GM12872 (cell line): ENCODE measurements at regions not wholly inside any gene's neighbourhood (a gene's known extent, or its start where the extent isn't known, plus 50 kb on each side); places are given as distances from the start of the nearest gene placed in this dataset.

Experiments
- TF ChIP-seq, protein P1 (sequence below): IDR thresholded peaks from 3 replicates; pipeline ENCODE4 v1.5.1; 2011; ENCODE audit warnings: low read depth, mild to moderate bottlenecking, low read length, moderate library complexity; ENCODE audit not compliant: insufficient read depth

DNA sequence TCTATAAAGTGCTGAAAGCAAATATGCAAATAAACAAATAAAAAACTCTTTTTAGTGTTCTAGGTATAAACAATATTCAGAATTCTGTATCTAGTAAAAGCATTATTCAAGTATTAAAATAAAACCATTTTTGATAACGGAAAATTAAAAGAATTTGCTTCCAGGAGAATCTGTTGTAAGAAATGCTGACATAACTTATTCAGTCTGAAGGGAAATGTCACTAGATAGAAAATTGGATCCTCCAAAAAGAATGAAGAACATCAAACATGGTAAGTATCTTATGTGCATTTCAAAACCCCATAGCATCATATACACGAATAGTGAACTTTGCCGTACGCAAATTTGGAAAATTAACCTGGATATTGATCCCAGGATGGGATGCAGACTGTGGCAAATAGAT, 506.7 kb downstream of the GLRX3 start:
- TF ChIP-seq, protein P1, sequence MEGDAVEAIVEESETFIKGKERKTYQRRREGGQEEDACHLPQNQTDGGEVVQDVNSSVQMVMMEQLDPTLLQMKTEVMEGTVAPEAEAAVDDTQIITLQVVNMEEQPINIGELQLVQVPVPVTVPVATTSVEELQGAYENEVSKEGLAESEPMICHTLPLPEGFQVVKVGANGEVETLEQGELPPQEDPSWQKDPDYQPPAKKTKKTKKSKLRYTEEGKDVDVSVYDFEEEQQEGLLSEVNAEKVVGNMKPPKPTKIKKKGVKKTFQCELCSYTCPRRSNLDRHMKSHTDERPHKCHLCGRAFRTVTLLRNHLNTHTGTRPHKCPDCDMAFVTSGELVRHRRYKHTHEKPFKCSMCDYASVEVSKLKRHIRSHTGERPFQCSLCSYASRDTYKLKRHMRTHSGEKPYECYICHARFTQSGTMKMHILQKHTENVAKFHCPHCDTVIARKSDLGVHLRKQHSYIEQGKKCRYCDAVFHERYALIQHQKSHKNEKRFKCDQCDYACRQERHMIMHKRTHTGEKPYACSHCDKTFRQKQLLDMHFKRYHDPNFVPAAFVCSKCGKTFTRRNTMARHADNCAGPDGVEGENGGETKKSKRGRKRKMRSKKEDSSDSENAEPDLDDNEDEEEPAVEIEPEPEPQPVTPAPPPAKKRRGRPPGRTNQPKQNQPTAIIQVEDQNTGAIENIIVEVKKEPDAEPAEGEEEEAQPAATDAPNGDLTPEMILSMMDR: no peak

DNA sequence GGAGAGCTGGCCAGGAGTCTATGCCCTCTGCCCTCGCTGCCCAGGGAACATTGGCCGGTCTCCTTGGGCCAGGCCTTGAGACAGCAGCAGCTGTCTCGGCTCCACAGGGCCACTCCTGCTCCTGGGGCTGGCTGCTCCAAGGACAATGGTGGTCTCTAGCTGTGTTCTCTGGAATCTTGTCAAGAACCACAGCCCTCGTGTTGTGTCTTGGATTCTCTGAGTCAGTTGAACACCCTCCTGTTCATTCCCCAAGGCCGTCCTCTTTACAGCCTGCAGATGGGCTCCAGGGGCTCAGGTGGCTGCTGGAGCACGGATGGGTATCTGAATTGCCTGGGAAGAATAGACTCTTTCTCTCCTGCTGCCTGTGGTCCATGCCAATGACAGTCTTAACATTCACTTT, 511.1 kb downstream of the GLRX3 start:
- TF ChIP-seq, protein P1: no peak

DNA sequence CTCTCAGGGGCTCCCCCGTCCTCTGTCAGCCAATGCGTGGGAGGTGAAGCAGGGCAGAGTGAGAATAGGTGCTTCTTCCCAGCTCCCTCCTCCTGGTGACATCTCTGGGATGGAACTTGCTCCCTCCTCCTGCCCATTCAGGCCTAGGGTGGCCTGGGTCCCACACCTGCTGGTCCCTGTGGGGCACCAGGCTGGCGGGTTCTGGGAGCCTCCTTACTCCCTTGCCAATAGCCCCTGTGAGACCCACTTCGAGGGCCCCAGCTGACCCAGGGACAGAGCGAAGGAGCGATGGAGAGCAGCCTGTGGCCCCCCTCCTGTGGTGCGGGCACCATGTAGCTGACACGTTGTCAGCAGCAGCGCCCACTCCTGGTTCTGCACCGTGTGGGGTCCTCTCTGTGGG, 512.6 kb downstream of the GLRX3 start:
- TF ChIP-seq, protein P1: no peak

DNA sequence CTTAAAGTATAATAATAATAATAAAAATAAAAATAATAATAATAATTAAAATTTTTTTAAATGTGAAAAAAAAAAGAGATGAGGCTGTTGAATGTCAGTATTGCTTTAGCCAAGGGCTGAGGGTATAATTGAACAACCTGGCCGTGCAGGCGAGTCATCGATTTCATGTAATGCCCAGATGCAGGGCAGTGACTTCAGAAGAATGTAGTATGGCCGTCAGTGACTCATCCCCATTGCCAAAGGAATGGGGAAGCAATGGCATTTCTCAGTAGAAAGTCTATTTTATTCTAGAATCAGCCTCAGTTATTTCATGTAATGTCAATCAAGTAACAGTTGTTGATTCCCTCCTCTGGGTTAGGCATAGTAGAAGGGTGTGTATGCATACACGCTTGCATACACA, 516.4 kb downstream of the GLRX3 start:
- TF ChIP-seq, protein P1: no peak

DNA sequence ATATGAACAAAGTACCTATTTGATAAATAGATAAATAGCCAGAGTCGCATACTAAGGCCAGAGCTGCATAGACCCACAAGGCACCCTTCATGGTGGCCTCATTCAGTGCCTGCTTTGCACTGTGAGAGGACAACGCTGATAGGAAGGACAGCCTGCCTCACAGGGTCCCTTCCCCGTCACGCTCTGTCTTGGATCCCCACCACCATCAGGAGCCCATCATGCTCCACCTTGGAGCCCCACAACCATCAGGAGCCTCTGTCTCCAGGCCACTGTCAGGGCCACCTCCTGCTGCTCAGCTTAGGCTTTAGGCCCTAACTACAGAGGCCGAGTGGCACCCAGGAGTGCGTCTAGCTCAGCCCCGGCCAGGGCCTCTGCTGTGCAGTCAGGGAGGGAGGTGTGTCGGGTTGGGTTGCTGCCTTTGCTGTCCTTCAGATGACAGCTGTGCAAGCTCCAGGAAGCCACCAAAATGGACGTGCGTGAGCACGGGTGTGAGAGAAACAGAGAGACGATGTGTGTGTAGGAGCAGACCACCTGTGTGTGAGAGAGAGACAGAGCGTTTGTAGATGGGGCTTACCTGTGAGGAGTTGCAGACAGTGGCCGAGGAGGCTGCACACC, 516.9 kb downstream of the GLRX3 start:
- TF ChIP-seq, protein P1: no peak

DNA sequence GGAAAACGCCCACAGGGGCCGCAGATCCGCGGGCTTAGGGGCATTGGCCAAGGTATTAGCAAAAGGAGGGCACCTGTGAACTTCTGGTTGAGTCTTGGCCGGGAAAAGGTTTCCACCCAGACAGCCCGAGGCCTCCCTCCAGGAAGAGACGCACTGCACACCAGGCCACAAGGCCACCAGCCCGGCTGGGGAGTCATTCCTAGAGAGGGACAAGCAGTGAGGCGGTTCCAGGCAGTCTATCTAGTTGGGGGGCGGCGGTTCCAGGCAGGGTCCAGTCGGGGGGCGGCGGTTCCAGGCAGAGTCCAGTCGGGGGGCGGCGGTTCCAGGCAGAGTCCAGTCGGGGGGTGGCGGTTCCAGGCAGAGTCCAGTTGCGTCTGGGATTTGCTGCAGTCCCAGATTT, 518.5 kb downstream of the GLRX3 start:
- TF ChIP-seq, protein P1: no peak

DNA sequence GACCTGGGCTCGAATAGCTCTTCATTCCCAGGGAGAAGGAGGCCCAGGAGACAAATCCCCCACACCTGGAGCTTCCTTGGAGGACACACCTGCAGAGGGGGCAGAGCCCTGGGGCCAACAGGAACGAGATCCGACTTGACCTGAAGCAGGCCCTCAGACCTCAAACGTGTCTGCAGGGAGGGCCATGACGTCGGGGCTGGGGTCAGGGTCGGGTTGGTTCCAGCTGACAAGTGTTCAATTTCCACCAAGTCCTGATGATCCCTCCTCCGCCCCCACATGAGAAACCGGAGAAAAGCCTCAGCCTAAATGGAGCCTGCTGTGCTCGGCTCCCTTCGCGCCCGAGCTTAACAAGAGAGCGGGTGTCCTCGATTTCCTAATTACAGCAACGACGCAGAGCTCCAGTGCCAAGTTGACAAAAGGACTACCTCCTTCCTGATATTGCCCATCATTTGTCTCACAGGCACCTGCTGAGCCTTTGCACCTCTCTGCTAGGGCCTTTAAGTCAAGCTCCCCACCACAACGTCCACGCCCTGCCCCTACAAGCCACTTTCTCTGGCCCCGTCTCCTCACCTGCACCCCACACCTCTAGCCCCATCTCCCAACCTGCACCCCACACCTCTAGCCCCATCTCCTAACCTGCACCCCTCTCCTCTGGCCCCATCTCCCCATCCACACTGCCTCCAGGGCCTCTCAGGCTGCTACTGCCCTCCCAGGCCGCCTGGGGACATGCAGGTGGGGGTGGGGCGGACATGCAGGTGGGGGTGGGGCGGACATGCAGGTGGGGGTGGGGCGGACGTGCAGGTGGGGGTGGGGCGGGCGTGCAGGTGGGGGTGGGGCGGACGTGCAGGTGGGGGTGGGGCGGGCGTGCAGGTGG, 519.4 kb downstream of the GLRX3 start:
- TF ChIP-seq, protein P1: no peak
